ENCODE measurements at regions not wholly inside any gene's neighbourhood (a gene's known extent, or its start where the extent isn't known, plus 50 kb on each side); places are given as distances from the start of the nearest gene placed in this dataset.

- Histone ChIP-seq H2BK20ac (ENCODE audit: low read length) (no peak overlapping the region), H4K91ac (replicated peaks; ENCODE audit: insufficient read length, low read length) (no peak overlapping the region), H3K14ac (ENCODE audit: insufficient read length) (no peak overlapping the region), H3K4me2 (ENCODE audit: insufficient read depth in 1 of 2, low read depth in 2 of 2, low read length in 2 of 2) (peak overlapping the region; percentile 62 to 86), H3K9ac (replicated peaks in 1 of 4; ENCODE audit: extremely low read depth in 1 of 4, low read depth in 3 of 4, low read length in 3 of 4) (no peak overlapping the region), H3K36me3 (ENCODE audit: control insufficient read depth in 2 of 4, insufficient read depth in 4 of 4, low read length in 3 of 4) (no peaks in the 10 kb centered on the region), H4K8ac (ENCODE audit: extremely low read depth, insufficient read depth, low read length) (no peak overlapping the region), H2BK5ac (ENCODE audit: low read depth, low read length) (no peak overlapping the region), H3K79me1 (ENCODE audit: low read depth, low read length) (no peaks in the 10 kb centered on the region), H3K27me3 (replicated peaks in 1 of 4; ENCODE audit: control insufficient read depth in 3 of 4, extremely low read depth in 1 of 4, insufficient read depth in 3 of 4, low read length in 3 of 4) (peaks cover 44 to 74% (median 71%) of the 10 kb centered on the region in 4 experiments), H2AFZ (ENCODE audit: low read length) (no peak overlapping the region; the same call in 1 of the 2 replicates), H3K79me2 (ENCODE audit: control insufficient read depth in 1 of 2, insufficient read depth in 2 of 2, low read length in 2 of 2) (no peaks in the 10 kb centered on the region), H2BK12ac (ENCODE audit: low read depth, low read length) (no peak overlapping the region), H2BK120ac (replicated peaks; ENCODE audit: low read depth, low read length) (no peak overlapping the region), H4K20me1 (replicated peaks in 1 of 2; ENCODE audit: control insufficient read depth in 1 of 2, insufficient read depth in 2 of 2, low read length in 2 of 2) (no peaks in the 10 kb centered on the region), H2BK15ac (ENCODE audit: low read length) (no peak overlapping the region), H3K56ac (replicated peaks; ENCODE audit: insufficient read length, low read depth, low read length) (no peak overlapping the region), H3K18ac (ENCODE audit: extremely low read depth, low read length) (no peak overlapping the region), H3K9me3 (ENCODE audit: insufficient read depth in 2 of 2, low read depth in 1 of 2, low read length in 1 of 2) (no peaks in the 10 kb centered on the region), H4K5ac (ENCODE audit: insufficient read length, low read depth, low read length) (no peak overlapping the region), H3K4me1 (replicated peaks in 1 of 4; ENCODE audit: control insufficient read depth in 3 of 4, insufficient read depth in 4 of 4, low read length in 3 of 4) (peaks cover 0 to 19% (median 5%) of the 10 kb centered on the region in 4 experiments; a peak in 3 of 7 replicates), H3K4ac (replicated peaks; ENCODE audit: insufficient read length, low read depth, low read length) (no peak overlapping the region), H2AK5ac (ENCODE audit: low read depth, low read length) (no peak overlapping the region), H3K23me2 (ENCODE audit: low read depth, low read length) (peaks cover 12% of the 10 kb centered on the region; the same call in 1 of the 2 replicates), H3K4me3 (ENCODE audit: extremely low read depth in 1 of 4, insufficient read depth in 2 of 4, low read depth in 3 of 4, low read length in 4 of 4) (peak overlapping the region; percentile 20 to 63 (median 47); a peak in 4 of 8 replicates), H3K27ac (ENCODE audit: low read depth, low read length) (no peak overlapping the region), H3K23ac (ENCODE audit: insufficient read length) (no peak overlapping the region)
- ChIA-PET POLR2A (ENCODE audit: partially characterized antibody) (no interaction called here), CTCF (ENCODE audit: partially characterized antibody) (interaction anchor here (0.6 to 13.2 kb wide), 60 partner anchors 8 to 328 kb away, joined by 3 to 172 read pairs (median 4); partner anchors contain the start of gene FOXD2)
- DNase-seq (ENCODE audit: low read depth in 1 of 2, low spot score in 2 of 2): peak in 1 of 2 experiments; percentile 97
- FAIRE-seq: no peak
- WGBS, 2 experiments (ENCODE audit: extremely low coverage in 1 of 2, insufficient coverage in 1 of 2, insufficient read length in 1 of 2, insufficient replicate concordance in 2 of 2, low coverage in 1 of 2, low lambda C conversion rate in 2 of 2, missing lambda C conversion rate in 1 of 2): 12% methylated on average over 40 of the region's 46 CpGs; no CpG with 5 or more reads in 1 of the 2 experiments
- TF ChIP-seq CHD2 (IDR thresholded peaks at IDR 0.05; ENCODE audit: low read length): no peak
- TF ChIP-seq CTBP2 (IDR thresholded peaks at IDR 0.05; ENCODE audit: borderline replicate concordance, insufficient read depth, insufficient read length, low read length): no peak
- TF ChIP-seq YY1 (IDR thresholded peaks at IDR 0.05; ENCODE audit: low read depth, low read length): peak; percentile 59; the same call in 1 of the 2 replicates
- no peak for TF ChIP-seq JUND (IDR thresholded peaks at IDR 0.05; ENCODE audit: low read length)
- TF ChIP-seq RFX5 (IDR thresholded peaks at IDR 0.05; ENCODE audit: borderline replicate concordance, low read depth, low read length): no peak
- no peak for TF ChIP-seq RNF2 (IDR thresholded peaks at IDR 0.05; ENCODE audit: borderline replicate concordance, low read depth, low read length, missing control alignments, poor library complexity, severe bottlenecking)
- TF ChIP-seq KDM1A (IDR thresholded peaks at IDR 0.05; ENCODE audit: borderline replicate concordance, low read length): peak; percentile 90; the same call in 1 of the 2 replicates
- no peak for TF ChIP-seq MAFK (IDR thresholded peaks at IDR 0.05; ENCODE audit: low read depth, low read length)
- TF ChIP-seq GTF2F1 (IDR thresholded peaks at IDR 0.05; ENCODE audit: borderline replicate concordance, low read depth, low read length): no peak
- no peak for TF ChIP-seq TCF12 (IDR thresholded peaks at IDR 0.05; ENCODE audit: low read depth, low read length)
- TF ChIP-seq SIRT6 (IDR thresholded peaks at IDR 0.05; ENCODE audit: low read length): no peak
- no peak for TF ChIP-seq POLR2AphosphoS5 (IDR thresholded peaks at IDR 0.05; ENCODE audit: low read depth, low read length)
- TF ChIP-seq TBP (IDR thresholded peaks at IDR 0.05; ENCODE audit: low read depth, low read length): no peak
- TF ChIP-seq JUN (IDR thresholded peaks at IDR 0.05; ENCODE audit: low read depth, low read length): no peak
Measured at GRCh38 chr1:47710329-47711071, 272.7 kb downstream of the FOXD2 start.

Data from H1 (cell line).